ENCODE measurements at regions not wholly inside any gene's neighbourhood (a gene's known extent, or its start where the extent isn't known, plus 50 kb on each side); places are given as distances from the start of the nearest gene placed in this dataset.

GRCh38 chr2:120523766-120524165, 177.8 kb downstream of the INHBB start:
- TF ChIP-seq ZBTB7A (IDR thresholded peaks at IDR 0.05; ENCODE audit: low read depth) (no peak), FOXM1 (IDR thresholded peaks at IDR 0.05; ENCODE audit: borderline replicate concordance, low read depth) (no peak), TEAD4 (IDR thresholded peaks at IDR 0.05) (no peak), TAF1 (IDR thresholded peaks at IDR 0.05; ENCODE audit: low read depth) (no peak), YY1 (IDR thresholded peaks at IDR 0.05; ENCODE audit: low read depth) (no peak), USF1 (IDR thresholded peaks at IDR 0.05) (no peak), EGR1 (IDR thresholded peaks at IDR 0.05) (no peak), RAD21 (IDR thresholded peaks at IDR 0.05; ENCODE audit: low read depth) (no peak), NFIC (IDR thresholded peaks at IDR 0.05) (no peak), TCF12 (IDR thresholded peaks at IDR 0.05; ENCODE audit: low read depth) (no peak), EP300 (IDR thresholded peaks at IDR 0.05; ENCODE audit: borderline replicate concordance) (no peak), CREB1 (IDR thresholded peaks at IDR 0.05; ENCODE audit: low read depth) (no peak)

GRCh38 chr2:120524174-120524573, 178.2 kb downstream of the INHBB start:
- TF ChIP-seq NFIC (IDR thresholded peaks at IDR 0.05) (no peak), CREB1 (IDR thresholded peaks at IDR 0.05; ENCODE audit: low read depth) (no peak), TAF1 (IDR thresholded peaks at IDR 0.05; ENCODE audit: low read depth) (no peak)

GRCh38 chr2:120525056-120526046, 179.4 kb downstream of the INHBB start:
- TF ChIP-seq NFIC (IDR thresholded peaks at IDR 0.05) (peak; percentile 75), USF1 (IDR thresholded peaks at IDR 0.05) (peak; percentile 63; the same call in 1 of the 2 replicates), CREB1 (IDR thresholded peaks at IDR 0.05; ENCODE audit: low read depth) (no peak)

GRCh38 chr2:120526047-120526562, 180.2 kb downstream of the INHBB start:
- TF ChIP-seq CEBPB (IDR thresholded peaks at IDR 0.05) (no peak), REST (IDR thresholded peaks at IDR 0.05; ENCODE audit: low read depth) (no peak)

GRCh38 chr2:120526997-120527945, 181.3 kb downstream of the INHBB start:
- TF ChIP-seq RAD21 (IDR thresholded peaks at IDR 0.05; ENCODE audit: low read depth) (no peak), YY1 (IDR thresholded peaks at IDR 0.05; ENCODE audit: low read depth) (no peak), CREB1 (IDR thresholded peaks at IDR 0.05; ENCODE audit: low read depth) (no peak), ZBTB7A (IDR thresholded peaks at IDR 0.05; ENCODE audit: low read depth) (no peak), NFIC (IDR thresholded peaks at IDR 0.05) (no peak), CEBPB (IDR thresholded peaks at IDR 0.05) (no peak), EGR1 (IDR thresholded peaks at IDR 0.05) (no peak), EP300 (IDR thresholded peaks at IDR 0.05; ENCODE audit: borderline replicate concordance) (no peak), TAF1 (IDR thresholded peaks at IDR 0.05; ENCODE audit: low read depth) (no peak), USF1 (IDR thresholded peaks at IDR 0.05) (no peak), TCF12 (IDR thresholded peaks at IDR 0.05; ENCODE audit: low read depth) (no peak), MAX (IDR thresholded peaks at IDR 0.05) (no peak), TEAD4 (IDR thresholded peaks at IDR 0.05) (no peak), REST (IDR thresholded peaks at IDR 0.05; ENCODE audit: low read depth) (no peak), FOXM1 (IDR thresholded peaks at IDR 0.05; ENCODE audit: borderline replicate concordance, low read depth) (no peak)
